ENCODE measurements at regions not wholly inside any gene's neighbourhood (a gene's known extent, or its start where the extent isn't known, plus 50 kb on each side); places are given as distances from the start of the nearest gene placed in this dataset.
A peak's percentile ranks its signal among the peaks of the same experiment; 100 is the strongest.
"Not testable (repeated sequence)": the region's sequence is repeated elsewhere in the genome, so short reads cannot be mapped to it uniquely, and the experiment has no call there.

DNA sequence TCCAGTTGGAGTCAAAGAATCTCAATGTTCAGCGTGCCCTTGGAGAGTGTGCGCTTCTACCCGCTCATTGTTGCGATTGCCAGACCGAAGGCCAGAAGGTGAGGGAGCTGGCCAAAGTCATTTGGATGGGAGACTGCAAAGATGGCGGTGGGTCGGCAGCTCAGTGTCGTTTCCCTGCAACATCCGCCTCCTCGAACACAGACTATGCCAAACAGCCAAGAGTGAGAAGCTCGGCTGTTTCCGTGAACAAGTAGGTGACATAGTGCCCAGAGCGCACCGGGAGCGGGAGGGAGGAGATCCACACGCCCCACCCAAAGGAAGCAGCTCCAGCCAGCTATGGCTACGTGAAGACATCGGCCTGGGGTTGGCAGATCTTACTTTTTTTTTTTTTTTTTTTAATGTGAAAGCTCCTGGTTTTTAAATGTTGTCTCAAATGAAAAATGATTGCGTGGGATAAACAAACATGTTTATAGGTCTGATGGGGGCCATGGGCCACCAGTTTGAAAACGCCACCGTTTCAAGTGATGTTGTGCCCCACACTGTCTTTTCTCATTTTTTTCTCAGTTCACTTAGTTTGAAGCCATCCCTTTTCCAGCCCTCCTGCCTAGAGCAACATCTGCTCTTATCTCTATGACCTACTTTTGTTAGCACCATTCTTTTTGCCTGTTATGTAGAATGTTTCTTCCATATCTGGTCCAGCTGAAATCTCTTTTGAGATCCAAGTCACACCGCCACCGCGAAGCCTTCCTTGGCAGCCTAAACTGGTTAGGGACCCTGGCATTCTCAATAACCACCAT lies 682.4 kb downstream of the RNF144A start:
- DNase-seq (ENCODE audit: low read depth) = no peak

DNA sequence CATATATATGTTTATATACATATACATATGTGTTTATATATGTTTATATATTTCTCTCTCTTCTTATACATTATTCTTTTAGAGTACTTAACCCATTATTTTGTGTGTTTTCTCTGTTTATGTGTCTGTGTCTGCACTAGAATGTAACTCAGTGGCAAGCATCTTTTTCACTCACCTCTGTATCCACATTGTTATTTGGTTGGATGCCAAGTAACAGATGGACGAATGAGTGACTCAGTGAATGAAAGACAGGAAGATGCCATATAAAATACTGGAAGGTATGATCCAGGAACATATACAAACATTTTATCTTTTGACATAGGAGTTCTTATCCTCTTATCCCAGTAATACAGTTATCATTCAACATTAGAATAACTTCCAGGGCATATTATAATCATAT lies 684.8 kb downstream of the RNF144A start:
- DNase-seq (ENCODE audit: low read depth) = no peak

DNA sequence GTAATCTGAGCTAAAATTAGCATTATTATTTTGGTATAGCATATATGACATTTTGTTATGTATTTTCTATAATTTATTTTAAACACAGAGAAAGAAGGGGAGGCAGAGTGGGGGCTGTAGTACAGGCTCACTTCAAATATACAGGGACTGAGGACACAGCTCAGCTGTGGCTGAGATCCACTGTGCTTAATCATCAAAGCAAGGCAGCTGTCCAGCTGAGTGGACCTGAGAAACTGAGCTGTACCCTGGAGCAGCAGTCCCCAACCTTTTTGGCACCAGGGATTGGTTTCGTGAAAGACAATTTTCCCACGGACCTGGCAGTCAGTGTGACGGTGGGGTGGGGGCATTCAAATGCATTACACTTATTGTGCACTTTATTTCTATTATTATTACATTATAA lies 687.2 kb downstream of the RNF144A start:
- DNase-seq (ENCODE audit: low read depth) = no peak

DNA sequence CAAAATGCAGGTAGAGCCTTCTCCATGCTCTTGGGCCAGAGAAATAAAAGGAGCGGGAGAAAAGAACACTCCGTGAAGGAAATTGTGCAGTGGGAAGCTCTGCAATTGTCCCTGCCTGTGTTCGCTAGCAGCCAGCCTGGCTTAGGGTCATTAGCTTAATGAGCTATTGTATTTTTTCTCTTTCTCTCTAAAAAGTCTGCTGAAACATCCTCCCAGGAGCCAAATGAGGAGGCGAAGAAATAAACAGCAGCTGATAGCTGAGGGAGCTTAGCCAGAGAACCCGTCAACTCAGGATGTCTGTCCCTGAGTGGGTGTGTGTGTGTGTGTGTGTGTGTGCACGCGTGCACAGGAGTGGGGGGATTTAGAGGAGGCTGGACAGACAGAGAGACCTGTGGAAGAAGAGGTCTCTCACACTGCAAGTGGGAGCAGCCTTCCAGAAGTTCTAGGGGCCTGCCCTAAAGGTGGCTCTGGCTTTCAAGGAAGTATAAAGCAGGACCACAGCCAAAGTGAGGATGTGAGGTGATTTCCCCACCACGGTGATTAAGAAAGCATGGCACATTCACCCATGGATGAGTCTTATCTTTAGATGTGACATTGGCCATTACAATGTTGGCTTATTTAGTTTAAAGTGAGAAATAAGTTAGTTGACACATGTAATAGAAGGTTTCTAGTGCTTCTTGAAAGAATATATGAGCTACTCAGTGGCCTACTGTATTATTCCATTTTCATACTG lies 690.4 kb downstream of the RNF144A start:
- DNase-seq (ENCODE audit: low read depth) = no peak

DNA sequence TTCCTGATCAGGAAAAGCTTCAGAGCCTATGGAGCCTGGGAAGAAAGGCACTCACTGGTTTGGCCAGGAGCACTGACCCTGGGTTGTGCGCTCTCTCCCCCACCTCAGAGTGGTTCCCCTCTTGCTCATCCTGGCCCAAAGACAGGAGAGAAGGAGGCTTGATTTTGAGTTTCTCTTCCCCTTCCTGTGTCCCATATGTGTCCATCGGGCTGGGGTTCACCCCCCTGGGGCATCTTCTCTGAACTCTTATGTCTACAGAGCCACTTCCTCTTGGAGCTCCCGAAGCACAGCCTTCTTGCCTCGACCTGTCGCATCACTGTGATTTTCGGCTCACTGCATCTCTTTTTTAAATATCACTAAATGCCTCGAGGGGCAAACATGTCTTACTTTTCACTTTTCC lies 692.3 kb downstream of the RNF144A start:
- no peak for DNase-seq (ENCODE audit: low read depth)

DNA sequence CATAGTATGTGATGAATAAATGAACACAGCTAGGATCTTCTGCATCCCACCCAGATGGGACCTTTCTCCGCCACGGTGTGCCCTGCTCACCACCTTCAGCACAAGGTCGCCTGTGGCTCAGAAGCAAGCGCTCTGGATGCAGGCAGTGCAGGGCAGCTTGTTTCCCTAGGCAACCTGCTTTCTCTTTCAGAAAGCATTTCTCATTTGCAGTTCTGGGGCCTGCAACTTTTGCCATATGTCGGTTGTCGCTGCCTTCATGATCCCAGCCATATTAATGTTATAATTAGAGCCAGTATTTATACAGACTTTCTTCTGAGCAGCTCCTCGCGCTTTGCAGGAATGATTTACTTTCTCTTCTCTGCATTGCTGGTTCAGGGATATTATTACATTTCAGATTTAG lies 692.8 kb downstream of the RNF144A start:
- no peak for DNase-seq (ENCODE audit: low read depth)

DNA sequence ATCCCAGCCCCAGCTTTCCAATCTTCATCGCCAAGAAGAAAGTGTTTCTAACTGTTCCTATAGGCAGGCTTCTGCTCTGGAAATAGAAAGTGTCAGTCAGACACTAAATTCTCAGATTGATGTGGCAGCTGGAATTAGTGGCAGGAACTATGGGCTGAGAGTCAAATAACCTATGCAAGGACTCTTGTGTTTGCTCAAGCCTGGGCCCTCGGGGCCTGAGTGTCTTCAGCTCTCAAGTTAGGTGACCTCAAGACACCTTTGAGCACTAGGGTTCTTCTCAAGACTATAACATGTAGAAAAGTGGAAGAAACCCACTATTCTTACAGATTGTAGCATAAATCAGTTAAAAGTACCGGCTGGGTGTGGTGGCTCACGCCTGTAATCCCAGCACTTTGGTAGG lies 694.5 kb downstream of the RNF144A start:
- DNase-seq (ENCODE audit: low read depth) = no peak

DNA sequence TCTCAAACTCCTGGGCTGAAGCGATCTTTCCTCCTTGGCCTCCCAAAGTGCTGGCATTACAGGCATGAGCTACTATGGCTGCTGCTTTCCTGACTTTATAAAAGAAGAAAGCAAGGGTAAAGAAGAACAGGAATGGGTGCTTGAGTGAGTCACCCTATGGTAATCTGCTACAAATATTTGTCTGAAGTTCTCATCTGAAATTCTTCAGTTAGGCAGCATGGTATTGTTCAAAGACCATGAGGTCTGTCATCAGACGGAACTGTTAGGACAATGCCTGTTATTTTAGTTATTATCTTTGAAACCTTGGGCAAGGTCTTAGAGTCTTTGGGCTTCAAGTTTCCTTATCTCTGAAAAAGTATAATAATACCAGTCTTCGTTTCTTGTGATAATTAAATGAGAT lies 695.8 kb downstream of the RNF144A start:
- peak; percentile 14 for DNase-seq (ENCODE audit: low read depth)

DNA sequence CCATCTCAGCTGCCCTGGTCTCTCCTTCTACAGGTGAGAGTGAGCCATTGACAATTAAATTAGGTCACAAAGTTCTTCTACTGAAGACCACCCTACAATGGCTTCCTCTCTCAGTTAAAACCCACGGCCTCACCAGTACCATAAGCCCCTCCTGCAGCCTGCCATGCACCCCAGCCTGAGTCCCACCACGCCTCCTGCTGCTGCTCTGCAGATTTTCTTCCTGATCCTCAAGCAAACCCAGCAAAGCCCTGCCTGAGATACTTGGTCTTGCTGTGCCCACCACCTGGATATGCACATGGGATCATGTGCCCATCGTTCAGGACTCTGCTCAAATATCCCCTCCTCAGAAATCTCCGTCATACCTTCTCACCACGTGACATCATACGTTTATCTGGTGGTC lies 696.6 kb downstream of the RNF144A start:
- no peak for DNase-seq (ENCODE audit: low read depth)

DNA sequence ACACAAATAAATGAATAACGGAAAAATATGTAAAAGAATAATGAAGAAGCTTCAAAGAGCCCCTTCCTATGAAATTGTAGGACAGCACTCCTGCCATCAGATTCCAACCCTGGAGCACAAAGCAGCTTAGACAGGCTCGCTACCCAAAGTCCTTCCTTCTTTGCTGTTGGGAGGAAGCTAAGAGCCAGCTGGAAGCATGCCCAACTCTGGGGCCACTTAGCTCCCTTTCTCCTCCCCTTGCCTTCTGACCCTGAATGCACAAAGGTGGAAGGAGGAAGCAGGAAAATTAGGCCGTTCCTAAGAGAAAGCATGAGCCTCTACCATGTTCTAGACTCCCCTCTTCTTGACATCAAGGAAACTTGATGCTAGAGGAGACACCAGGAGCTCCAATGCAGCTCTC lies 700.8 kb downstream of the RNF144A start:
- DNase-seq (ENCODE audit: low read depth) = no peak

DNA sequence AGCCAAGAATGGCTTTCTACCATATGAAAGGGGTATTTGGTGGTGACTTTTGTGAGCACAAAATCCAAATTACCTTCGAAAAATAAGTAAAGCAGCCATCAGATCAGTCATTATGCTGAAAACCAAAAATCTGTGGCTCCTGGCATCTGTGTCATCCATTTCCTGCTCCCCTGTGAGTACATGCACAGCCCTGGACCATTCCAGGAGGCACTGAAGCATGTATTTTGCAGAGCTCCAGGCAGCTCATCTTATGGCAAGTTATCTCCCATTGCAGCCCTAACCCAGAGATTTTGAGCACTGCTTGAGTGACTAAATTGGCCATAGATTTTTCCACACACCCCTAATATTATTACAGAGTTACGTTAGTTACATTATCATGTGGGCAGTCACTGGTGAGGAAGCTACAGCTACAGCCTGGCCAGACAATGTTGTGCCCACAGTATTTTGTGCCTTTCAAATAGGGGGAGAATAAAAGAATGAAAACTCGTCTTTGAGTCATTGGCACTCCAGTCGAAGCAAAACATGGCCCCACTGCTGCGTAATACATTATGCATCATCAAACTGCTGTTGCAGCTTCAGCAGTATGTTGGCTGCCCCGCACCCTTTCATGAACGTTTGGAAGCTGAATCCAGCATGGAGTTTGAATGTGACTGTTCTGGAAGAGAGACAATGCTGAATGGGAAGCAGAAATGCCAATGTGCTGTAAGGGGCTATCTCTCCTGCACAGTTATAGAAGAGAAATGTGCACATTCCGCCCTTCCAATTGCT lies 702.2 kb downstream of the RNF144A start:
- DNase-seq (ENCODE audit: low read depth) = no peak

DNA sequence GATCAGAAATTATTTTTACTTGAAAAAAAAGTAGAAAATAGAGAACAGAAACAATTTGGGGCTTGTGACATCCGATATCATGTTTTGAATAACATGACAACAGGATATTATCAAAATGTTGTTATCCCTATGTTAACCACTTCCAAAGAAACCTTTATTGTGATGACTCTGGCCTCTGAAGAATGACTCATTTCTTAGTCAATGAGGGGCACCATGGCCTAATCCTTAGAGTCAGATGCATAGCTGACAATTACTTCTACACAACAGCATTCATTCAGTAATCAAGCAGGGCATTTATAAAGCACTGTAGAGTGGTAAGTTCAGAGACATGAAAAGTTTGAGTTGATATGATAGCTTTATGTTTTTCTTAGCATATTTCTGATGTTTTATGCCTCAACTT lies 703.0 kb downstream of the RNF144A start:
- no peak for DNase-seq (ENCODE audit: low read depth)

DNA sequence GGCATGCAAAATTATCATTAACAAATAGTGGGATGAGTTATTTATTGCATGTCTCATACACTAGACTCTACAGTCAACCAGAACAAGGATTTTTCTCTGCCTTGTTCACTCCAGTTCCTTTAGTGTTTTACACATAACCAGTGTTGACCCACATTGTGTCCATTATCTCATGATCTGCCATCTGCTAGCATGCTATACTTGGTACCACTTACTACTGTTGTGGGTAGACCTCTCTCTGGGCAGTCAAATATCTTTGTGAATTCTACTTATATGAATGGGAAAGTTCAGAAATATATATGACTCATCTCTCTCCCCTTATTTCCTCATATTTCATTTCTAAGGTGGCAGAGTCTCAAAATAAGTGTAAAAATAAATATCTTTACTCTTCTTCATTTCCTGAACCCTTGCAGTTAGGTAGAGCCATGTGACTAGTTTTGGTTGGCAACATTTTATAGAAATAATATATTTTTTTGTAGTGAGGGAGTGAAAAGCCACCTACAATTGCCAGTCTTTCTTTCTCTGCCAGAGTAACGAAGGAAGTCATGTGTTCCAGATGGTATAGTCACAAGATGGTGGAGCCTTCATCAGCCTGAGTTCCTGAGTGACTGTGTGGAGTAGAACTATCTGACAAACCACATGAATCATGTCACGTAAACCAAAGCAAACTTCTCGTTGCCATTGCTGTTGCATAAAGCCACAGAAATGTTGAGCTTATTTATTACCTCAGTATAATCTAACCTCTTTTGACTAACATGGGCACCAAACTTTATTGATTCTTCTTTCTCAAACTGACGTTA lies 704.0 kb downstream of the RNF144A start:
- DNase-seq (ENCODE audit: low read depth) = no peak

DNA sequence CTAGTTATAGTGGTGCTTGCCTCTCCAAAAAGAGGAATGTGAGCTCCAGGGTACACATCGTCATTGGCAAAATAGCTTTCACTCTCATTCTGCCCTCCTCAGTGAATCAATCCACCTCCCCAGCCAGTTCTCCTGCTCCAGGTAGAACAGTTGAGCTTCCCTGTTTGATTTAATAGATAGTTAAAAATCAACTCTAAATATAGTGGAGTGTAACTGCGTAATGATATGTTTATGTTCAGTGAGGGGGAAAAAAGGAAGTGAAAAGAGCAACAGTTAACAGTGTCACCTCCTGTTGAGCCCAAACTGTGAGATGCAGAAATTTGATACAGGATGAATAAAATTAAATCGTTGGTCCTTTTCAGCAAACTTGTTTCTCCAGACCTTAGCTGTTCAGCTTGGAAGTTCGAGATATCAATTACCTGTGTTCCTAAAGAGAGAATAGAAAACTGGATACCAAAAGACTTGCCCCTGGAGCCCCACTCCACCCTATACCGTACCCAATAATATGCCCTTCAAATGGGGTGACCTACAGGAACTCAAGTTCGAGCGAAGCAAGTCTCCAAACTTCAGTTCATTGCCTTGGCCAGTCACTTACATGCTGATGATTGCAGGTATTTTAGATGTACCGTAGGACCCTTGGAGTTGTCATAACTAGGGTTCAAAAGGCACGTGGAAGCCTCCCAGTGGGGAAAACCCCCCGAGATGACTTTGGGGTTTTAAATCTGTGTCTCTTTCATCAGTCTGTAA lies 708.4 kb downstream of the RNF144A start:
- no peak for DNase-seq (ENCODE audit: low read depth)

DNA sequence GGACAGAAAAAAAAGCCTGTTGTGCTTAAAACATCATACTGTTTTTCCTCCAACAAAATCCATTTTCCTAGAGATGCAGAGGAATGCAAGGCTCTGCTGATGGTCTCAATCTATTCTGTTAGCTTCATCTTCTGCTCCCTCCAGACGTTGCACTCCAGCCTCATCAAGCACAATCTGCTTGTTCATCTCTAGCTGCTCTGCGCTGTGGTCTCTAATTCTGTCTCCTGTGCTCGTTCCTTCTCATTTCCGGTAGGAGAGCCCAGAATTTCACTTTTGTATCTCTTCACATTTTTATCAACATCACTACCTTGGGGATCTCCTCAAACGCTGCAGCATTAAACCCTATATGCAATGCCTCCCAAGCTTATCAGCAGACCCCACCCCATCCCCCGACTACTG lies 708.9 kb downstream of the RNF144A start:
- DNase-seq (ENCODE audit: low read depth) = no peak

DNA sequence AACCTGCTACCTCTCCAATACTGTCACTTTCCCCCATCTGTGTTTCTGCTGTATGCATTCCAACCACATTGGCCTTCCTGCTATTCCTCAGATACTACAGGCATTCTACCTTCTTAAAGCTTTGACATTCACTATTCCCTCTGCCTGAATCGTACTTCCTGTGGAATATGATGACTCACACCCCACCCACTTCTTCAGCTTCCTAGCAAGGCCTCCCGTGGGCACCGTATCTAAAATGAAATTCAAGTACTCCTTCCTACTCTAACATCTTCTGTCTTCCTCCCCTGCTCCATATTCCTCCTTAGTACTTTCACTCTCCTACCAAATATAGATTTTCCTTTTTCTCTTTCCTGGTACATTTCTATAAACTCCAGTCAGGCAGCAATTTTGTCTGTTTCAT lies 710.4 kb downstream of the RNF144A start:
- DNase-seq (ENCODE audit: low read depth) = peak; percentile 6

DNA sequence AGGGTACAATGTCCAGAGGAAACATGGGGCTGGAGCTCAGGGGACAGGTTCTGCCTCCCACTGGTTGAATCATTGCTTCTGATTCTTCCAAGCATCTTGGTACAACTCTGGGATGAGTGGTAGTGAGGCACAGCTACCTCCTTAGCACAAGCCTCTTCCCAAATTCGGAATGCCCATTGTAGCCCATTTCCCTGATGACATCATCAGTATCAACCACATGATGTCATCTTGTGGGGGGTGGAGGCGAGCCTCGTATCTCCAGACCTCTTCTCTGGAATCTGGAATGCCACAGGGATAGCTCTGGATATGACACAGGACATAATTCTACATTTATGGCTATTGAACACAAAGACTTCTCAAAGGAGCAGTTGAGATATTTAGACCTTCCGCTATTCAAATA lies 715.2 kb downstream of the RNF144A start:
- no peak for DNase-seq (ENCODE audit: low read depth)

DNA sequence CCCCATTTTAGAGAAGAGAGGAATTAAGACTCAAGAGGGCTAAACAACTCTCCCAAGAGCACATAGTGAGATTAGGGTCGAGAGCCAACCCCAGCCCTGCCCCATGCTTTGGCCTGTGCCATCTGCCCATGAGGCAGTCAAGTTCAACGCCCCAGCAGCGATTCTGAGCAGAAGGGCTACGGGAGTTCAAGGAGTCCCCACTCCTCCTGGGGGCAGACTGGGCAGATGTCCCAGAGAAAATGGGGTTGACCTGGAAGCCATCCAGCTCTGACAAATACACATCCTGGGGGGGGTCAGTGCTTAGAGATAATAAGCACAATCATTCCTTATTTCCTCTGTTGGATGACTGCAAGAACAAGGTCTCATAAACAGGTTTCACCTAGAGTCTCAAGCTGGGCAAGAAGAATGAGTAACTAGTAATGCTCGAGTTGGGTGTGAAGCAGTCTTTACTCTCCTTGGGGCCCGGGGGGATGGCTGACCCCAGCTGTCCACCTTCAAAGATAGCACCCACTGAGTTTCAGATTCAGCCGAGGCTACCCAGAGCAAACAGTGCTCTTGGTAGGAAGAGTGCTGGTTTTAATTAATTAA lies 716.4 kb downstream of the RNF144A start:
- no peak for DNase-seq (ENCODE audit: low read depth)

DNA sequence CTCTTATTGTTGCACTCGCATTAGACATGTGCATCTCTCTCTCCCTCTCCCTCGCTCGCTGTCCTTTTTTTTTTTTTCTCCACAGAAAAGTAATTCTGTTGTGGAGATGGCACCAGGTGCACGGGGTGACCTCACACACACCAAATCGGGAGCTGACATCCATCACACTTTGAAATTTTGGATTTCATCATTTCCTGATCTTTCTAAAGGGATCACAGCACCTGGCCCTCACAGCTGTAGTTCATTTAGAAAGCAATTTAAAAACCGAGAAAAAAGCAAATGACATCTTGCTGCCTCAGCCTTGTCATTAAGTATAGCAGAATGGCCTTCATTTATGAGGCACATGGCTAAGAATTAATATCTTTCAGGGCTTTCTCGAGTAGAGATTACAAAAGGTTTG lies 717.2 kb downstream of the RNF144A start:
- no peak for DNase-seq (ENCODE audit: low read depth)

DNA sequence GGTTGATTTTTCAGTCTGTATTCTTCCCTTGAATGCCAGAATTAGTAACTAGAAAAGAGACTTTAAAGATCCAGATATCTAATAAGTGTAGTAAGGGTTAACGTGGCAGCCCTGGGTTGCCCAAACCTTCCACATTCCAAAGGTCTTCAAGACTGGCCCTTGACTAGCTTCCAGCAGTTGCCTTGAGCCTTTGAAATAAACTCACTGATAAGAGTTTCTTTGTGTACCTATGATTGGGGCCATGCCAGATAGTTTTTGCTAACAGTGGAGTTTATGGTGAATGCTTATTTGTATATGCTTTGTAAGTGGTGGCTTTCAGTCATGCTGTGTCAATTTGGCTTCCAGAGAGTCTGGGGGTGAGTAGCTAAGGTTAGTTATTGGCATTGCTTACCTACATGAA lies 722.3 kb downstream of the RNF144A start:
- no peak for DNase-seq (ENCODE audit: low read depth)

DNA sequence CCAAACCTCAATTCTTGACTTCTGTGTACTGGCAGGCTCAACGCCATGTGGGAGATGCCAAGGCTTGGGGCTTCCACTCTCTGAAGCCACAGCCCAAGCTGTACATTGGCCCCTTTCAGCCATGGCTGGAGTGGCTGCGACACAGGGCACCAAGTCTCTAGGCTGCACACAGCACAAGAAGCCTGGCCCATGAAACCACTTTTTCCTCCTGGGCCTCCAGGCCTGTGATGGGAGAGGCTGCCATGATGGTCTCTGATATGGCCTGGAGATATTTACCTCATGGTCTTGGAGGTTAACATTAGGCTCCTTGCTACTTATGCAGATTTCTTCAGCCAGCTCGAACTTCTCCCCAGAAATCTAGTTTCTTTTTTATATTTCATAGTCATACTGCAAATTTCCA lies 724.1 kb downstream of the RNF144A start:
- not testable (repeated sequence) for DNase-seq (ENCODE audit: low read depth)
